ENCODE measurements at regions not wholly inside any gene's neighbourhood (a gene's known extent, or its start where the extent isn't known, plus 50 kb on each side); places are given as distances from the start of the nearest gene placed in this dataset.
"Not testable (repeated sequence)": the region's sequence is repeated elsewhere in the genome, so short reads cannot be mapped to it uniquely, and the experiment has no call there.

DNA sequence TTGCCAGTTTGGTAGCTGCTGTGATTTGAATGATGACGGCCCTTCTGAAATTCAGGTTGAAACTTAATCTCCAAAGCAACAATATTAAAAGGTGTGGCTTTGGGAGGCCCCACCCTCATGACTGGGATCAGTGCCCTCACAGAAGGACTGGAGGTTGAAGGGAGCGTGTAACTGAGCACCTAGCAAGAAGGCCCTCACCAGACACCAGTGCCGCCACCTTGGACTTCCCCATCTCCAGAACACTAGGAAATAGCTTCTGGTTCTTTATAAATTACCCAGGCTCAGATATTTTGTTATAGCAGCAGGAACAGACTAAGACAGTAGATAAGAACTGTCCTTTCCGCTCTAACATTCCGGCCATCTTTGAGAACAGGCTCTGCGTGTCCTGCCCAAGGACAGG is 243.1 kb downstream of the DLL1 start:
- peak; percentile 41 for DNase-seq (ENCODE audit: low spot score)

DNA sequence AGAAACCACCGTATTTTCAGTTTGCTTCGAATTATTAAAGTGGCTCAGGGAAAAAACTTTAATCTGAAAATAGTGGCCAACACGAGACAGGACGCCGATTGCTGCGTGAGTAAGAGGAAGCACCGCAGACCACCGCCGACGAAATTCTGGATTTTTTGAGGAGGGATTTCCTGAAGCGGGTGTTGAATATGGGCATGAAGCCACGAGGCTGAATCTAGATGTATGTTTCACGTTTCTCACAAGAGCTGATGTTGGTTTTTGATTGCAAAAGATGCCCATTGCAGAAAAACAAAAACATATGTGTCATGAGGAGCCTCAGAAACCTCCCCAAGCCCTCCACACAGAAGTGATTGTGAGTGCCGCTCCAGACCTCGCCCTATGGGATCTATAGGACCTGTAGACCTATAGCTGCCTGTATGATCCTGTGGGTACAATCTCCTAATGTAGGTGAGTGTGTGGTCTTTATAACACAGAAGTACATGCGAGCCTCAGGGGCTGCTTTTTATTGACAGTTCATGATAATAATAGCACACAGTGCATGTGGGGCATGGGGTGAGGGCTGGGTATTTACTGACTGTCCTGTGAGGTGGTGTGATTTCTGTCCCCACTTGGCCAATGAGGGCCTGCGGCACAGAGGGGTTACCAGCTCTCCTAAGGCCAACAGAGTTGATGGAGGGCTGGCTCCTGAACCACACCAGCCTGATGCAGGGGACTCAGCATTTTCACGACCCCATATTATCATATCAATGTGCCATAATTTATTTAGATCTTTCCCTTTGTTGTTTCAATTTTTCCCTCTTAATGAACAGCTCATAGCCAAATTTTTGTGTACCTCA is 243.9 kb downstream of the DLL1 start:
- DNase-seq (ENCODE audit: low spot score) = peak; percentile 39

DNA sequence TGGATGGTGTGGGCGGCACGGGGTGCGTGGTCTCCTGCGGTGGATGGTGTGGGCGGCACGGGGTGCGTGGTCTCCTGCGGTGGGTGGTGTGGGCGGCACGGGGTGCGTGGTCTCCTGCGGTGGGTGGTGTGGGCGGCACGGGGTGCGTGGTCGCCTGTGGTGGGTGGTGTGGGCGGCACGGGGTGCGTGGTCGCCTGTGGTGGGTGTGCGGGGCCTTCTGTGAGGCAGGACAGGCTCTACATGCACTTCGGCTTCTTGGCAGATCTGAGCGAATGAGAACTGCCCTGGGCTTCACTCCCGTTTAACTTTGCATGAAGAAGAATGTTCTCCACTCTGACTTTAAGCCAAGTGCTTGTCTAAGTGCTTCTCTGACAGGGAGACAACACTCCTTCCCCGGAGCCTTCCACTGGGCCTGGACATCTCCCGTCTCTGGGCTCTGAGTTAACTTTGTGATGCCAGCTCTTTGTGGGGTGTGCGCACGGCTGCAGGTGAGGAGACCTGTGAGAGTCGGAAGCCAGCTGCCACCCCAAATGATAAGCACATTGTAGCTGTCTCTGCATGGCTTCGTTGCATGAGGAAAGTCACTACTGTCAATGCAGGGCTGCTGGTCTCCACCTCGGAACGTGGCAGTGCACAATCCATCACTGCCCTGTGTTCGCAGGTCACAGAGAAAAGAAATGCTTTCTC is 244.8 kb downstream of the DLL1 start:
- DNase-seq (ENCODE audit: low spot score) = peak; percentile 79

DNA sequence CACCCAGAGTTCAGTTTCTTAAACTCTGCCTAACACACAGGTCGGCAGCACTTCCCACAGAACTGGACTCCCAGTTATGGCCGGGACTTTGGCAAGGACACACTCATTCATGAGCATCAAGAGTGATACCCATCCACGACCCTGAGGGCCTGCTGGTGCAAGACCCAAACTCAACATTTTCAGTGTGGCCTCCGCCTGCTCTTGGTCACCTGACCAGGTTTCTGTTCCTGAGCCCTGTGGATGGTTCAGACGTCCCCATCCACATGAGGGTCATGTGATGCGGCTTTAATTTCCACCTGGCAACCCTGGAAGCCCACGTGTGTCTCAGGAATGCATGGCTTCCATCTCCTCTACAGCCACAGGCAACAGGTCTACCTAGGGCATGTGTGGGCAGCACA is 245.3 kb downstream of the DLL1 start:
- DNase-seq (ENCODE audit: low spot score) = peak; percentile 78

DNA sequence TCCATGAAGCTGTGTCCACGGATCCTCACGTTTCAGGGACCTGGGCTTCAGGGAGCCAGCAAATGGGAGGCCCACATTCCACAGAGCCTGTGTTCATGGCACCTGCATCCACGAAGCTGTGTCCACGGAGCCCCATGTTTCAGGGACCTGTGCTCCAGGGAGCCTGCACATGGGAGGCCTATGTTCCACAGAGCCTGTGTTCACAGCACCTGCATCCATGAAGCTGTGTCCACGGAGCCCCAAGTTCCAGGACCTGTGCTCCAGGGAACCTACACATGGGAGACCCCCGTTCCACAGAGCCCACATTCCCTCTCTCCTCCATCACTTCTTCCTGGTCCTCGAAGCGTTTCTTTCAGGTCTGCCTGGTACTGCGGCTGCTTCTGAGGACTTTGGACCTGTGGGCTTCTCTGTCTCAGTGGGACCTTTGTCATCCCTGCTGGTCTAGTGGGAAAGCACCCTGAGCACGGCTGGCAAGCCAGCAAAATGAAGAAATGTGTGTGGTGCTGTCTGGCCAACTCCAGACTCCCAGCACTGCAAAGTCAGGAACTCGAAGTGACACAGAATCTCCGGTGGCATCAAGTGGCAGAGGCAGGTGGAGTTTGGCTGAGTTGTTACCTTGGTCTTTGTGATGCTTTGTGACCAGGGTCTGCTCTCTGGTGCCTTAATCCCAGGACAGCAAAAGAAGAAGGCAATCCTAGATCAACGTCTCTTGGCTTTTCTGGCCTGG is 245.9 kb downstream of the DLL1 start:
- DNase-seq (ENCODE audit: low spot score) = peak; percentile 49

DNA sequence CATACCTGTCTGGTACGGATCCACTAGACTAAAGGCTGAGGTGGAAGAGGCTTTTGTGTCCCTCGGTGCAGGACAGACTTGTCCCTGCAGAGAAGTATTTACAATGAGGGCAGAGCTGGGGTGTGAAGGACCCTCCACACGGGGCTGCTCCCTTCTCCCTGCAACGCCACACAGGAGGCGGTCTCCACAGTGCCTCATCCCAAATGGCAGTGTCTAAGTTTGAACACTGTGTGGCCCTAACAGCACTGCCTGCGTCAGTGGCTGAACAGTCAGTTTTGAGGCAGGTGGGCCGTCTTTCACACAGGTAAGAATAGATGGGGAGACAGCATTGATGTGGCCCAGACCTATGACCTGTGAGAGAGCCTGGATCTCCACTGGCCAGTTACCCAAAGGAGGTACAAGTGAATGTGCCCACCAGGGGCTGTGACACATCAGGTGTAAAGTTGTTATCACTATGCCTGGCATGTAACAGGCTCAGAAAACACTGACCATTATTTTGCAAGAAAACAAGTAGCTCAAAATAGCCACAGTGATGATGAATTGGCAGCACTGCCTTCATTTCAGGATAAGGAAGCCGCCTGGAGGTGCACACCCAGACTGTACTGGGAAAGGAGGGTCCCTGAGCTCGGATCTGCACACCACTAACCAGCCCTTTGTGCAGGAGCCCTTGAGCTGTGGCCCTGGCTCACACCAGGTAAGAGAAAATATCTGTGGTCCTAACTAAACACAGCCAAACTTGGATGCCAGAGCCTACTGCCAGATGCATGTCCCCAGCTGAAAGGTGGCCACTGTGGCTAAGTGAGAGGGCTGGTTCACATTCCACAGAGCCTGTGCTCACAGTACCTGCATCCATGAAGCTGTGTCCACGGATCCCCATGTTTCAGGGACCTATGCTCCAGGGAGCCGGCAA is 246.7 kb downstream of the DLL1 start:
- no peak for DNase-seq (ENCODE audit: low spot score)

DNA sequence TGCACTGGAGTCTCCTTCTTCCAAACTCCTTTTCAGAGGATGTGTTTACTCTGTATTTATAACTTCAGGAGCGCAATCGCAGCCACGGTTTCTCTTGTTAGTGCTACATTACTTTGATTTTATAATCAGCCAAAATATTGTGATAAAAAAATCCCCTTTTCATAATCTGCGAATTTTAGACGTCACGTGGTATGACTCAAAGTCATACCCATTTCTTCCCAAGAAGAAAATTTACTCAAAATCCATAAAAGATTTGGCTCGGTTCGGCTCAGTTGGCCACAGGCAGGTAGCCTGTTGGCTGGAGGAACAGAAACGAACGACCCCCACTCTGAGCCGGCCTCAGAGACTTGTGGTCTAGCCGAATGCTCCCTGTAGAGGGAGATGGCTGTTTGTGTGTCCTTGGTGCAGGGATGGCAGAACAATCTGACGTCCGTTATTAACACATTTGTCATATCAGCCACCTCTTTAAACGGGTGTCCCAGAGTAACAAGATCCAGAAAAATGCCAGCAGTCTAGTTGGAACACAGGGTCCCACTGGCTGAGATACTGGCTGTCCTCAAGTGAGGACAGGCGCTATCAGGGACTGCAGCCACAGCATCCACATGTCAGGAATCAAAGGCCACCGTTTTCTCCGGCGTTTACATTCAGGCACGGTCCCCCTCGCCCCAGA is 247.6 kb downstream of the DLL1 start:
- no peak for DNase-seq (ENCODE audit: low spot score)

DNA sequence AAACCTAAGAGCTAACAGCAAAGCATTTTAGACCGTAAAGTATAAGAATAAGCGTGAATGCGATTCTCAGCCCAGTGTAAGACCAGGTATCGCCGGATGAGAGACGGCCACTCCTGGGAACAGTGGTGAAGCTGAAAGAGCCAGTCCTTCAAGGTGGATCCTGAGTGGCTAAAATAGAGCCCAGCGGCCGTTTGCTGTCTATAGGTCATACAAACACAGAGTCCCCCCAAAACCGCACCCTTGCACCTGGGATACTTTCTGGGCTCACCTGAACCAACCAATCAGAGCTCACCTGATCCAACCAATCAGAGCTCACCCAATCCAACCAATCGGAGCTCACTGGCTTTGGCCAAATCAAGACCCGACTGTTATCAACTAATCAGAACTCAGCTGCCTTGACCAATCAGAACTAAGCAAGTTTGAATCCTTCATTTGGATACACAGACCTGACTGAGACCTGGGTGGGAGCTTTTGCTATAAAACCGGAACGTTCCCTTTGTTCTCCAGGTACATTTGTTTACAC is 248.2 kb downstream of the DLL1 start:
- peak; percentile 49 for DNase-seq (ENCODE audit: low spot score)

DNA sequence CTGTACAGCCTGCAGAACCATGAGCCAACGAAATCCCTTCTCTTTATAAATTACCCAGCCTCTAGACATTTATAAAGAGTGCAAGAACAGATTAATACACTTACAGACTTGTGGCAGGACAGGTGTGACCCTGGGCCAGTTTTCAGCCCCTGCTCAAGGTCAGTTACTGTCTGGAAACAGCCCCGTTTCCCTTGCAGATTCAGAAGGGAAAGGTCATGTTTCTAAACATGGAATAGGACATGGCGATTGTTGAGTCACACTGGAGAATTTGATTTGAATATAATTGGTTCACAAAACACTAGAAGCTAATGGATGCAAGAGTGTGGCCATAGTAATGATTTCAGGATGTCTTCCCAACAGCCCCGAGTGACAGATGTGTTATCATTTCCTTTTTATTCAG is 248.8 kb downstream of the DLL1 start:
- DNase-seq (ENCODE audit: low spot score) = no peak

DNA sequence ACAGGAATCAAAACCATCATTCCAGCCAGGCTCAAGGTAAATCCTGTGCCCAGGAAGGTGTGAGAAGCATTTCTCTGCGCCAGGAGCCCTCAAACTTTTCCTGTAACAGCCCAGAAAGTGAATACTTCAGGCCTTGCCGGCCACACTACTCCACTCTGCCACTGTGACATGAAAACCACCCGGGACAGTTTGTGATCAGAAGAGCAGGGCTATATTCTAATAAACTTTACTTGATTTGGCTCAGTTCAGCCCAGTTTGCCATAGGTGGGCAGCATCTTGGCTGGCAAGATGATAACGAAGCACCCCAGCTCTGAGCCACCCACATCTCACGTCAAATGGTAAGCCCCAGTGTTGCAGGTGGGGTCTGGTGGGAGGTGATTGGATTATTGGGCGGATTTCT is 249.4 kb downstream of the DLL1 start:
- peak; percentile 57 for DNase-seq (ENCODE audit: low spot score)

DNA sequence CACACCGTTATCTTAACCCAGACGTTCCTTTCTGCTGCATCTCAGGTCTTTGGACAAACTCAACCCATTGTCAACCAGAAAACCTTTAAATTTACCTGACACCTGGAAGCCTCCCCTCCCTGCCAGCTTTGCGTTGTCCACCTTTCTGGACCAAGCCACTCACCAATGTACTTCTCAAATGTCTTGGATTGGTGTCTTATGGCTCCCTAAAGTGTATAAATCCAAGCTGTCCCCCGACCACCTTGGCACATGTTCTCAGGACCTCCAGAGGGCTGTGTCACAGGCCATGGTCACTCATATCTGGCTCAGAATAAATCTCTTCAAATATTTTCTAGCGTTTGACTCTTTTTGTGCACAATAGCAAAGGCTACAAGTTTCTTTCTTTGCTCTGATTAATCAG is 250.0 kb downstream of the DLL1 start:
- peak; percentile 53 for DNase-seq (ENCODE audit: low spot score)

DNA sequence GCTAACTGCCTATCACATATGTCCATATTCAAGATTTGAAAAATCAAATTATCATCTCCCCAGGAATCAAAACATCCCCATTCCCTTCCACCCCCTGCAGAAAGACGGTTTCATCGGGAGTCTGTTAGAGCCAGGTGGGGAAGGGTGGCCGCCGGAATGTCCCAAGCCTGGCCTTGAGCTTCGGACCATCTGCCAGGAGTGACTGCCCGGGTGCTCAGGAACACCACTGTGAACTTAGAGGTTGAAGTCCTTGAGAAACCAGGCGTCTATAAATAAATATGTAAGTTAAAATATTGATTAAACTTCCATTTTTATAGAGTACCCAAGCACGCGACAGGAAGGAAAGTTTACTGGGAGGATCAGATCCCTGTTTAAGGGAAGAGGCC is 250.8 kb downstream of the DLL1 start:
- DNase-seq (ENCODE audit: low spot score) = peak; percentile 47

DNA sequence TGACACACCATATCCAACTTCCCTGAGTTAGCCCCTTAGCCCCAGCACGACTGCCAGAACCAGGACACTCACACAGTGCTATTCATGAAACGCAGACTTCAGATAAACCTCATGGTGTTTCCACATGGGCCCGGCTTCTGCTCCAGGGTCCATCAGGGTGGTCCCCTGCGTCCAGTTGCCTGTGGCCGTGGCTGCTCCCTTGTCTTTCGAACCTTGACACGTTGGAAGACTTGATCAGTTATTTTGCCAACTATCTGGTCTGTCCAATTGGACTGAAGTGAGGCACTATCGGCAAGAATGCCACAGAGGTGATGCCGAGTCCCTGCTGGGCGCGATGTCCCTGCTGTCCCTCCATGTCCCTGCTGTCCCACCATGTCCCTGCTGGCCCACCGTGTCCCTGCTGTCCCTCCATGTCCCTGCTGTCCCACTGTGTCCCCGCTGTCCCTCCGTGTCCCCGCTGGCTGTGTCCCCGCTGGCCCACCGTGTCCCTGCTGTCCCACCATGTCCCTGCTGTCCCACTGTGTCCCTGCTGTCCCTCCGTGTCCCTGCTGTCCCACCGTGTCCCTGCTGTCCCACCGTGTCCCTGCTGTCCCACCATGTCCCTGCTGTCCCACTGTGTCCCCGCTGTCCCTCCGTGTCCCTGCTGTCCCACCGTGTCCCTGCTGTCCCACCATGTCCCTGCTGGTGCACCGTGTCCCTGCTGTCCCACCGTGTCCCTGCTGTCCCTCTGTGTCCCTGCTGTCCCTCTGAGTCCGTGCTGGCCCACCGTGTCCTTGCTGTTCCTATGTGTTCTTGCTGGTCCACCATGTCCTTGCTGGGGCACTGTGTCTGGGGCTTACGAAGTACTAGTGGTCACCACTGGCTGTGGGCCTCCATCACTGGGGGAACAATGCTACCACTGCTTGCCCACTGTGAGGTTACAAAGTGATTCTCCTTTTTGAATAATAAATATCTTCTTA is 251.4 kb downstream of the DLL1 start:
- DNase-seq (ENCODE audit: low spot score) = peak; percentile 82

DNA sequence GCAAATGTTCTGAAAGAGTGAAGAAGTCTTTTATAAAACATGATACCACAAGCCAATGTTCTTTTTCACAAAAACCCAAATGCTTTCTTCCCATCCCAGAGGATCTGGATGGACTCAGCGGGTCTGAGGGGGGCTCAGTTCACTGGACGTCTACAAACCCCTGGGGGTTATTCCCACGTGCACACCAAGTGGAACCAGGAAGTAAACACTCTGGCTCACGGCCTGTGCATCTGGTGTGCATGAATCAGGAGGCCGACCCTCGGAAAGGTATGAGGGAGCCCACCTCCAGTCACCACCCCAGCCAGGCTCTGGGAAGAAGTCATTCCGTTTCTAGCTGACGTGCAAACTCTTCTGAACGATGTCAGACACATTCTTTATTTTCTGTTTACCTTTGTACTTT is 252.2 kb downstream of the DLL1 start:
- DNase-seq (ENCODE audit: low spot score) = peak; percentile 28

DNA sequence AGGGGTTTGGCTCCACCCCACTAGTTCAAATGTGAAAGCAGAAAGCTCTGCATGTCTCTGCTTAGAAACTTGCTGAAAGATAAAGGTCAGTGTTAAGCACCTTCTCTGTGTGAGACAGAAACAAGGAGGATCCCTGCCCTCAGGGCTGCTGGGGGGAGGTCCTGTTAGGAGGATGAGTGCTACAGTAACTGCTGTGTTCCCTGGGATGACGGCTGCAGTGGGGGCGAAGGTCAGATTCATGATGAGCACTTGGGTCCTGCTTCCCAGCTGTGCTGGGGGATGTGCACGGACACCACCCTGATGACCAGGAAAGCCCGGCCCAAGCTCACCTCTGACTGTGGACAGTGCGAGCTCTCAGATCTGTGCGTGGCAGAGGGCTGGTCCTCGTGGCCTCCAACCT is 252.6 kb downstream of the DLL1 start:
- DNase-seq (ENCODE audit: low spot score) = peak; percentile 75

DNA sequence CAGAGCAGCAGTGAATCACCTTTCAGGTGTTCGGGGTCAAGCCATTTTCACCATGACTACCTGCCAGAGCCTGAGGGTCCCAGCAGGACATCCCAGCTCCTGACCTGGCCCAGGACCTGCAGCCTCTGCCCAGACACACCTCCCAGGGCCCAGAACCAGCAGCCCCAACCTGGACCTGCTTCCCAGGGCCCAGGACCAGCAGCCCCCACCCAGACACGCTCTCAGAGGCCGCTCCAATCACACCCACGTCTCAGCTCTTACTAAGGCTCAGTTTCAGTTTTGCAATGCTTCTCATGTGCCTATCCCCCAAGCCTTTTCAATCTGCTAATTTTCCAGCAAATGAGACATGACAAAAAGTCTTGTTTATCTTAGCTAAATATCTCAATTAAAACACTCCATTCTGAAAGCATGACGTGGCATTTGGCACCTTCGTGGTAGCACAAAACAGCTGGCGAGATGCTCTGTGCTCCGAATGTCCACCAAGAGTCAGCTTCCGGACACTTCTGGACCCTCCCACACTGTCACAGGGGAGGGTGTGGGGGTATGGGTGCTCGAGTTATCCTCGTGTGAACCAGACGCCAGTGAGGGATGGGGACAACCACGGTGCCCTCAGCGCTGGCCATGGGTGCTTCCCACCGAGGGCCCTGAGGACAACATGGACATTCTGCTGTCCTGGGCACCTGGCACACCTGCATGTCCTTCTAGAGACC is 253.2 kb downstream of the DLL1 start:
- peak; percentile 45 for DNase-seq (ENCODE audit: low spot score)

DNA sequence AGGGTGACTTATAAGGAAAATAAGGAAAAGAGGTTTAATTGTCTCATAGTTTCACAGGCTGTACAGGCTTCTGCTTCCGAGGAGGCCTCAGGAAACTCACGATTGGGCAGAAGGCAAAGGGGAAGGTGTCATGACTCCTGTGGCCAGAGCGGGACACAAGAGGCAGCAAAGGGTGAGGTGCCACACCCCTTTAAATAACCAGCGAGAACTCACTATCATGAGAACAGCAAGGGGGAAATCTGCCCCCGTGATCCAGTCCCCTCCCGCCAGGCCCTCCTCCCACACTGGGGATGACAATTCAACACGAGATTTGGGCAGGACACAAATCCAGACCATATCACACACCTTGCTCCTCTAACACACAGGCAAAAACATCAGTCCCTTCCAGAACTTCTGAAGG is 254.0 kb downstream of the DLL1 start:
- DNase-seq (ENCODE audit: low spot score) = peak; percentile 60

DNA sequence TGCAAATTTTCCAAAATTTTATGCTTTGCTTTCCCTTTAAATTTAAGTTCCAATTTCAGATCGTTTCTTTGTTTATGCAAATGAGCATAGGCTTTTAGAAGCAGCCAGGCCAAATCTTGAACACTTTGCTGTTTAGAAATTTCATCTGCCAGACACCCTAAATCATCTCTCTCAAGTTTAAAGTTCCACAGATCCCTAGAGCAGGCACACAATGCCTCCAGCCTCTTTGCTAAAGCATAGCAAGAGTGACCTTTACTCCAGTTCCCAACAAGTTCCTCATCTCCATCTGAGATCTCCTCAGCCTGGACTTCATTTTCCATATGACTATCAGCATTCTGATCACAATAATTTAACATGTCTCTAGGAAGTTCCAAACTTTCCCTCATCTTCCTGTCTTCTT is 254.5 kb downstream of the DLL1 start:
- DNase-seq (ENCODE audit: low spot score) = not testable (repeated sequence)
